NCI-H1436 treated with DMSO at 0.1 percent for 48 hours (cell line): ENCODE measurements at regions not wholly inside any gene's neighbourhood (a gene's known extent, or its start where the extent isn't known, plus 50 kb on each side); places are given as distances from the start of the nearest gene placed in this dataset.

Source experiments
- DNase-seq: peaks from one replicate; lab custom pipeline; 2025; lab: John Stamatoyannopoulos, UW

- no peak for DNase-seq
These were observed 301.5 kb upstream of the TLE3 start for GRCh38 chr15:70399204-70399603.

GRCh38 chr15:70398694-70399093 is 301.0 kb upstream of the TLE3 start:
- DNase-seq = no peak

GRCh38 chr15:70396807-70397206 is 299.1 kb upstream of the TLE3 start:
- DNase-seq = no peak

GRCh38 chr15:70395164-70395563 is 297.4 kb upstream of the TLE3 start:
- no peak for DNase-seq

GRCh38 chr15:70390723-70391122 is 293.0 kb upstream of the TLE3 start:
- DNase-seq = no peak

- no peak for DNase-seq
These were observed 290.3 kb upstream of the TLE3 start for GRCh38 chr15:70387993-70388392.

- DNase-seq = no peak
These were observed 289.4 kb upstream of the TLE3 start for GRCh38 chr15:70387081-70387480.

- DNase-seq = no peak
These were observed 288.0 kb upstream of the TLE3 start for GRCh38 chr15:70385711-70386110.

GRCh38 chr15:70385052-70385451 is 287.3 kb upstream of the TLE3 start:
- DNase-seq = no peak

GRCh38 chr15:70383856-70384255 is 286.1 kb upstream of the TLE3 start:
- no peak for DNase-seq

- no peak for DNase-seq
These were observed 285.2 kb upstream of the TLE3 start for GRCh38 chr15:70382762-70383458.

GRCh38 chr15:70382009-70382749 is 284.5 kb upstream of the TLE3 start:
- DNase-seq = no peak

GRCh38 chr15:70379938-70380883 is 282.5 kb upstream of the TLE3 start:
- no peak for DNase-seq

- no peak for DNase-seq
These were observed 281.4 kb upstream of the TLE3 start for GRCh38 chr15:70379134-70379533.

GRCh38 chr15:70378126-70379031 is 280.7 kb upstream of the TLE3 start:
- no peak for DNase-seq

- DNase-seq = no peak
These were observed 279.4 kb upstream of the TLE3 start for GRCh38 chr15:70376929-70377691.

GRCh38 chr15:70376031-70376928 is 278.6 kb upstream of the TLE3 start:
- no peak for DNase-seq

- DNase-seq = no peak
These were observed 277.9 kb upstream of the TLE3 start for GRCh38 chr15:70375586-70375985.

- DNase-seq = no peak
These were observed 277.3 kb upstream of the TLE3 start for GRCh38 chr15:70375006-70375431.

- no peak for DNase-seq
These were observed 276.4 kb upstream of the TLE3 start for GRCh38 chr15:70374096-70374495.
